Right cardiac atrium (tissue), 5 donors: ENCODE measurements at regions not wholly inside any gene's neighbourhood (a gene's known extent, or its start where the extent isn't known, plus 50 kb on each side); places are given as distances from the start of the nearest gene placed in this dataset.
A peak's percentile ranks its signal among the peaks of the same experiment; 100 is the strongest.

Experiments used
- ATAC-seq, 2 donors: fragments of 200-7000 bp; cut with Tn5 transposase; one replicate each; pipeline versions ENCODE4 v1.8.0 to v1.9.1; 2020; ENCODE audit warnings: moderate library complexity in 2 of 2, mild to moderate bottlenecking in 1 of 2
- DNase-seq, 3 donors: peaks; one replicate each; pipeline ENCODE4 v3.0.0-alpha.2; 2020
- H3K27ac ChIP-seq: one replicate; pipeline ENCODE4 v1.5.1; 2013; ENCODE audit warnings: mild to moderate bottlenecking, low read length, control low read depth, moderate library complexity
- H3K27me3 ChIP-seq: one replicate; pipeline ENCODE4 v1.6.1; 2013; ENCODE audit not compliant: control insufficient read depth, insufficient read depth
- H3K4me1 ChIP-seq: one replicate; pipeline ENCODE4 v1.6.1; 2013; ENCODE audit warnings: low read length; ENCODE audit not compliant: control insufficient read depth, insufficient read depth
- H3K4me3 ChIP-seq: one replicate; pipeline ENCODE4 v1.5.1; 2013; ENCODE audit warnings: low read length, control low read depth
- H3K9me3 ChIP-seq: one replicate; pipeline ENCODE4 v1.6.1; 2013; ENCODE audit warnings: low read length; ENCODE audit not compliant: control insufficient read depth
- WGBS: extraction: QIAGEN DNeasy Blood & Tissue Kit; methylation state at CpG from one replicate; pipeline ENCODE4 v1.1.7; 2013; 5-methylcytosine and 5-hydroxymethylcytosine counted together
- intact Hi-C, 4 donors: fragments of 100-400 bp; cut with DNase I; formaldehyde crosslinking; loops; one replicate each; pipeline versions ENCODE4 v1.11.0 to v1.14.0; 2022 to 2023
- donor health status: healthy with polysubstance abuse.
- donor health status: DM: no; HTN: yes; CAD: no.
- donor health status: DM: no; HTN: no; CAD: no.
- donor health status: DM: no; HTN: yes; CAD: no; lungs with severe emphysema.
- donor health status: DM: yes; HTN: yes; CAD: no.

- intact Hi-C loops, result no loop called here
- Histone ChIP-seq H3K9me3 (no peaks in the 10 kb centered on the region), H3K27ac (no peak overlapping the region), H3K4me1 (no peaks in the 10 kb centered on the region), H3K4me3 (no peak overlapping the region), H3K27me3 (no peaks in the 10 kb centered on the region)
- WGBS, result 85% methylated on average over 25 of the region's 25 CpGs
- DNase-seq, result peak in 1 of 3 donors; percentile 7
- no peak for ATAC-seq
These were observed 165.0 kb downstream of the HEPH start for GRCh38 chrX:66328950-66329596.

- 59% methylated on average over 3 of the region's 3 CpGs for WGBS
- DNase-seq (no peak), ATAC-seq (no peak)
- H3K4me3 ChIP-seq, result no peak overlapping the region
- H3K27ac ChIP-seq, result no peak overlapping the region
- H3K4me1 ChIP-seq, result no peaks in the 10 kb centered on the region
- no peaks in the 10 kb centered on the region for H3K9me3 ChIP-seq
- intact Hi-C loops, result no loop called here
- H3K27me3 ChIP-seq, result no peaks in the 10 kb centered on the region
These were observed 196.8 kb downstream of the HEPH start for GRCh38 chrX:66360894-66361293.

GRCh38 chrX:66384722-66385121, 220.7 kb downstream of the HEPH start:
- intact Hi-C loops, result no loop called here
- ATAC-seq, result no peak

GRCh38 chrX:66399273-66399672, 235.2 kb downstream of the HEPH start:
- H3K4me1 ChIP-seq, result no peaks in the 10 kb centered on the region
- no peaks in the 10 kb centered on the region for H3K9me3 ChIP-seq
- WGBS, result 63% methylated on average over 1 of the region's 1 CpG
- no peaks in the 10 kb centered on the region for H3K27me3 ChIP-seq
- no peak overlapping the region for H3K27ac ChIP-seq
- no peak overlapping the region for H3K4me3 ChIP-seq
- ATAC-seq (no peak), DNase-seq (no peak)
- intact Hi-C loops, result no loop called here

More at GRCh38 chrX:66384722-66385121, 220.7 kb downstream of the HEPH start:
- Histone ChIP-seq H3K4me3 (no peak overlapping the region), H3K27ac (no peak overlapping the region), H3K27me3 (no peaks in the 10 kb centered on the region), H3K9me3 (no peaks in the 10 kb centered on the region), H3K4me1 (no peaks in the 10 kb centered on the region)
- no peak for DNase-seq
- WGBS, result 93% methylated on average over 1 of the region's 1 CpG

- ATAC-seq (no peak), DNase-seq (no peak)
- intact Hi-C loops, result no loop called here
- Histone ChIP-seq H3K9me3 (no peaks in the 10 kb centered on the region), H3K27ac (no peak overlapping the region), H3K4me1 (no peaks in the 10 kb centered on the region), H3K4me3 (no peak overlapping the region), H3K27me3 (no peaks in the 10 kb centered on the region)
These were observed 236.7 kb downstream of the EDA2R start for GRCh38 chrX:66402165-66402564.

GRCh38 chrX:66408507-66408906, 230.4 kb downstream of the EDA2R start:
- ATAC-seq, result no peak
- Histone ChIP-seq H3K27me3 (no peaks in the 10 kb centered on the region), H3K4me1 (no peaks in the 10 kb centered on the region), H3K9me3 (no peaks in the 10 kb centered on the region), H3K27ac (no peak overlapping the region), H3K4me3 (no peak overlapping the region)
- intact Hi-C loops, result no loop called here
- WGBS, result 42% methylated on average over 3 of the region's 3 CpGs
- no peak for DNase-seq

GRCh38 chrX:66410806-66411205, 228.1 kb downstream of the EDA2R start:
- intact Hi-C loops, result no loop called here
- 50% methylated on average over 1 of the region's 1 CpG for whole genome bisulfite sequencing
- no peak overlapping the region for H3K27ac ChIP-seq
- no peak overlapping the region for H3K4me3 ChIP-seq
- no peaks in the 10 kb centered on the region for H3K4me1 ChIP-seq
- ATAC-seq, result no peak
- DNase-seq, result no peak
- no peaks in the 10 kb centered on the region for H3K27me3 ChIP-seq
- no peaks in the 10 kb centered on the region for H3K9me3 ChIP-seq
